ENCODE measurements at regions not wholly inside any gene's neighbourhood (a gene's known extent, or its start where the extent isn't known, plus 50 kb on each side); places are given as distances from the start of the nearest gene placed in this dataset.
"Not testable (repeated sequence)": the region's sequence is repeated elsewhere in the genome, so short reads cannot be mapped to it uniquely, and the experiment has no call there.

DNA sequence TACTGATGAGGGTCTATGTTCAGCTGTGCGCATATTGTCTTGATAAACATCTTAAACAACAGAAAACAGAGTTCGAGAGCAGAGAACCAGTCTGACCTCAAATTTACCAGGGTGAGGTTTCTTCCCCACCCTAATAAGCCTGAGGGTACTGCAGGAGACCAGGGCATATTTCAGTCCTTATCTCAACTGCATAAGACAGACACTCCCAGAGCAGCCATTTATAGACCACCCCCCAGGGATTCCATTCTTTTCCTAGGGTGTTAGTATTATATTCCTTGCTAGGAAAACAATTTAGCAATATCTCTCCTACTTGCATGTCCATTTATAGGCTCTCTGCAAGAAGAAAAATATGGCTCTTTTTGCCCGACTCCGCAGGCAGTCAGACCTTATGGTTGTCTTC, 89.5 kb upstream of the POMZP3 start:
- not testable (repeated sequence) for TF ChIP-seq ZNF791 (tag by site-specific recombination; IDR thresholded peaks at IDR 0.05); ZNF133 (tag by site-specific recombination; IDR thresholded peaks at IDR 0.05); ZNF24 (tag by site-specific recombination; IDR thresholded peaks at IDR 0.05); TCF7L2 (IDR thresholded peaks at IDR 0.05; ENCODE audit: borderline replicate concordance, low read depth, low read length); ZEB2 (tag by site-specific recombination; IDR thresholded peaks at IDR 0.05); ZNF140 (tag by site-specific recombination; IDR thresholded peaks at IDR 0.05); ZNF776 (tag by site-specific recombination; IDR thresholded peaks at IDR 0.05; ENCODE audit: borderline replicate concordance); ZBTB8A (tag by site-specific recombination; IDR thresholded peaks at IDR 0.05); ZNF544 (tag by site-specific recombination; IDR thresholded peaks at IDR 0.05); ZNF274 (IDR thresholded peaks at IDR 0.05; ENCODE audit: low read length); ZNF274 (tag by site-specific recombination; IDR thresholded peaks at IDR 0.05; ENCODE audit: borderline replicate concordance); ZNF664 (tag by site-specific recombination; IDR thresholded peaks at IDR 0.05)
- TF ChIP-seq, protein P1, sequence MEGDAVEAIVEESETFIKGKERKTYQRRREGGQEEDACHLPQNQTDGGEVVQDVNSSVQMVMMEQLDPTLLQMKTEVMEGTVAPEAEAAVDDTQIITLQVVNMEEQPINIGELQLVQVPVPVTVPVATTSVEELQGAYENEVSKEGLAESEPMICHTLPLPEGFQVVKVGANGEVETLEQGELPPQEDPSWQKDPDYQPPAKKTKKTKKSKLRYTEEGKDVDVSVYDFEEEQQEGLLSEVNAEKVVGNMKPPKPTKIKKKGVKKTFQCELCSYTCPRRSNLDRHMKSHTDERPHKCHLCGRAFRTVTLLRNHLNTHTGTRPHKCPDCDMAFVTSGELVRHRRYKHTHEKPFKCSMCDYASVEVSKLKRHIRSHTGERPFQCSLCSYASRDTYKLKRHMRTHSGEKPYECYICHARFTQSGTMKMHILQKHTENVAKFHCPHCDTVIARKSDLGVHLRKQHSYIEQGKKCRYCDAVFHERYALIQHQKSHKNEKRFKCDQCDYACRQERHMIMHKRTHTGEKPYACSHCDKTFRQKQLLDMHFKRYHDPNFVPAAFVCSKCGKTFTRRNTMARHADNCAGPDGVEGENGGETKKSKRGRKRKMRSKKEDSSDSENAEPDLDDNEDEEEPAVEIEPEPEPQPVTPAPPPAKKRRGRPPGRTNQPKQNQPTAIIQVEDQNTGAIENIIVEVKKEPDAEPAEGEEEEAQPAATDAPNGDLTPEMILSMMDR (tag by site-specific recombination; IDR thresholded peaks at IDR 0.05), result not testable (repeated sequence)
- TF ChIP-seq, protein P2, sequence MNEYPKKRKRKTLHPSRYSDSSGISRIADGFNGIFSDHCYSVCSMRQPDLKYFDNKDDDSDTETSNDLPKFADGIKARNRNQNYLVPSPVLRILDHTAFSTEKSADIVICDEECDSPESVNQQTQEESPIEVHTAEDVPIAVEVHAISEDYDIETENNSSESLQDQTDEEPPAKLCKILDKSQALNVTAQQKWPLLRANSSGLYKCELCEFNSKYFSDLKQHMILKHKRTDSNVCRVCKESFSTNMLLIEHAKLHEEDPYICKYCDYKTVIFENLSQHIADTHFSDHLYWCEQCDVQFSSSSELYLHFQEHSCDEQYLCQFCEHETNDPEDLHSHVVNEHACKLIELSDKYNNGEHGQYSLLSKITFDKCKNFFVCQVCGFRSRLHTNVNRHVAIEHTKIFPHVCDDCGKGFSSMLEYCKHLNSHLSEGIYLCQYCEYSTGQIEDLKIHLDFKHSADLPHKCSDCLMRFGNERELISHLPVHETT (tag by site-specific recombination; IDR thresholded peaks at IDR 0.05), result not testable (repeated sequence)
- TF ChIP-seq, protein P3, sequence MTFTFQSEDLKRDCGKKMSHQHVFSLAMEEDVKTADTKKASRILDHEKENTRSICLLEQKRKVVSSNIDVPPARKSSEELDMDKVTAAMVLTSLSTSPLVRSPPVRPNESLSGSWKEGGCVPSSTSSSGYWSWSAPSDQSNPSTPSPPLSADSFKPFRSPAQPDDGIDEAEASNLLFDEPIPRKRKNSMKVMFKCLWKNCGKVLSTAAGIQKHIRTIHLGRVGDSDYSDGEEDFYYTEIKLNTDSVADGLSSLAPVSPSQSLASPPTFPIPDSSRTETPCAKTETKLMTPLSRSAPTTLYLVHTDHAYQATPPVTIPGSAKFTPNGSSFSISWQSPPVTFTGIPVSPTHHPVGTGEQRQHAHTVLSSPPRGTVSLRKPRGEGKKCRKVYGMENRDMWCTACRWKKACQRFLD (tag by site-specific recombination; IDR thresholded peaks at IDR 0.05), result not testable (repeated sequence)
